Stimulated activated memory B cell treated with anti-CD40 and anti-IgM and Interleukin-4, amounts not matched to agents 10 μg/mL and 1 μg/mL and 100 μg/mL, for 72 hours (primary cell): ENCODE measurements at regions not wholly inside any gene's neighbourhood (a gene's known extent, or its start where the extent isn't known, plus 50 kb on each side); places are given as distances from the start of the nearest gene placed in this dataset.

Source experiments
- ATAC-seq: fragments of 150-1000 bp; cut with Tn5 transposase; 2 replicates; pipeline ENCODE4 v1.10.0; 2021
- H3K27ac Mint-ChIP-seq: one replicate; pipeline ENCODE4 v1.8.0; 2022; ENCODE audit warnings: mild to moderate bottlenecking, mixed read lengths
- H3K27me3 Mint-ChIP-seq: one replicate; pipeline ENCODE4 v1.8.0; 2022; ENCODE audit warnings: mixed read lengths
- H3K36me3 Mint-ChIP-seq: one replicate; pipeline ENCODE4 v1.8.0; 2022; ENCODE audit warnings: mixed read lengths
- H3K4me1 Mint-ChIP-seq: one replicate; pipeline ENCODE4 v1.8.0; 2022; ENCODE audit warnings: mixed read lengths
- H3K4me3 Mint-ChIP-seq: one replicate; pipeline ENCODE4 v1.8.0; 2022; ENCODE audit warnings: mild to moderate bottlenecking, moderate library complexity, mixed read lengths
- H3K9me3 Mint-ChIP-seq: one replicate; pipeline ENCODE4 v1.8.0; 2022; ENCODE audit warnings: mixed read lengths

GRCh38 chr9:107141967-107142366 is 141.1 kb upstream of the RAD23B start:
- H3K27me3 Mint-ChIP-seq = peaks cover 28% of the 10 kb centered on the region
- no peak overlapping the region for H3K27ac Mint-ChIP-seq
- no peak for ATAC-seq
- H3K4me3 Mint-ChIP-seq = no peak overlapping the region
- no peaks in the 10 kb centered on the region for H3K4me1 Mint-ChIP-seq
- no peaks in the 10 kb centered on the region for H3K9me3 Mint-ChIP-seq
- no peaks in the 10 kb centered on the region for H3K36me3 Mint-ChIP-seq

DNA sequence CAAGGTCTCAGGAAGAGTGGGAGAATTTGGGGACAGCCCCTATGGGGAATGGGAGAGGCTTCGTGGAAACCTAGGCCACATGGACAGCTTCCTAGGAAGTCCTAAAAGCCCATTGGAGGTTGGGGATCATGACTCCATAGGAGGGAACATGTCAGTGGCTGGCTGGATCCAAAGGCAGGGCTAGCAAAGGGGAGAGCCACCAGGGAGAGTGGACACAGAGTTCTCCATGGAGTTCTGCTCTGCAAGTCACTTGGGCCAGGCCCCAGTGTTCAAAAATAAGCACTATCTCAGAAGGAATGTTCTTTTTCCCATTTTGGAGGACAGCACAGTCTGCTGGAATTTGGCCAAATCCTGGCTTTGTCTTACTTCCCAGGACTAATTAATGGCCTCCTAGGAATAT is 140.6 kb upstream of the RAD23B start:
- Mint-ChIP-seq H3K4me1 (no peaks in the 10 kb centered on the region), H3K4me3 (no peak overlapping the region), H3K27ac (no peak overlapping the region), H3K9me3 (no peaks in the 10 kb centered on the region), H3K36me3 (no peaks in the 10 kb centered on the region), H3K27me3 (peaks cover 25% of the 10 kb centered on the region)
- ATAC-seq = no peak

- no peak overlapping the region for H3K4me3 Mint-ChIP-seq
- H3K9me3 Mint-ChIP-seq = no peaks in the 10 kb centered on the region
- H3K27me3 Mint-ChIP-seq = peaks cover 25% of the 10 kb centered on the region
- no peak overlapping the region for H3K27ac Mint-ChIP-seq
- ATAC-seq = no peak
- no peaks in the 10 kb centered on the region for H3K4me1 Mint-ChIP-seq
- H3K36me3 Mint-ChIP-seq = no peaks in the 10 kb centered on the region
Measured at GRCh38 chr9:107142896-107143603, 140.0 kb upstream of the RAD23B start.

DNA sequence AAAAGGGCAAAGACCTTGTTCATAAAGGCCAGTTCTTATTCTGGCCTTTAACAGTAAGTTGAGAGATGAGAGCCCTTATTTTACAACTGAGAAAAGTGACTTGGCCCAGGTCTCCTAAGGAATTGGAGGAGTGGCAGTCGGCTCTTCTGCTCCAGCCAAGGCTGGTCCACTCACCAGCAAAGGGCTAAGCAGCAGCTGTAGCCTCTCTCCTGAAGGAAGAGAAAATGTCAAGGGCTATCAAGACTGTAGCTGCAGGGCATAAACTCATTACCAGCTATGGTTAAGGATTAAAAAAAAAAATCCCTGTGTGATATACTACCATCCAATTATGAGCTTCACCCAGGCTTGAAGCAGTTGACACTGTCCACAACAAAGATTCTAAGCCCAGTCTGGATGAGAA is 138.6 kb upstream of the RAD23B start:
- Mint-ChIP-seq H3K27ac (no peak overlapping the region), H3K9me3 (no peaks in the 10 kb centered on the region), H3K4me3 (no peak overlapping the region), H3K4me1 (no peaks in the 10 kb centered on the region), H3K36me3 (no peaks in the 10 kb centered on the region), H3K27me3 (peaks cover 25% of the 10 kb centered on the region)
- no peak for ATAC-seq

- H3K36me3 Mint-ChIP-seq = no peaks in the 10 kb centered on the region
- peaks cover 25% of the 10 kb centered on the region for H3K27me3 Mint-ChIP-seq
- peaks cover 7% of the 10 kb centered on the region for H3K9me3 Mint-ChIP-seq
- H3K27ac Mint-ChIP-seq = no peak overlapping the region
- ATAC-seq = no peak
- H3K4me1 Mint-ChIP-seq = no peaks in the 10 kb centered on the region
- no peak overlapping the region for H3K4me3 Mint-ChIP-seq
Measured at GRCh38 chr9:107147134-107147533, 135.9 kb upstream of the RAD23B start.

DNA sequence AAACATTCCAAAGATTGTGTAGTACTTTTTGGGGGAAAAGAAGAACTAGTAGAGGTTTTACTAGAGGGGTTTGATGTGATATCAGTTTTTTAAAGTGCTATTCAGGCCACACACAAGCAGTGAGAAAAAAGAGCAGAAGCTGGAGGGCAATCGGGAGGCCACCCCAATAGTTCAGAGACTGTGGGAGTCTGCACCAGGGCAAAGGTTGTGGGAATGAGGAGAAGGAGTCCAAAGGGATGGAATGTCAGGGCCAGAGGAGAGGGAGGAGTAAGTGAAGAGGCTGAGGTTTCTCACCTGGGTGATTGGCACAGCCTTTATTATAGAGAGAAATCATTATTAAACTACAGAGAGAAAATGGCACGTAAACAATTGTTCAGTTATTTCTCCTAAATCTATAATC is 134.9 kb upstream of the RAD23B start:
- Mint-ChIP-seq H3K9me3 (peaks cover 7% of the 10 kb centered on the region), H3K36me3 (no peaks in the 10 kb centered on the region), H3K27ac (no peak overlapping the region), H3K4me1 (no peaks in the 10 kb centered on the region), H3K4me3 (no peak overlapping the region), H3K27me3 (peaks cover 20% of the 10 kb centered on the region)
- ATAC-seq = no peak

DNA sequence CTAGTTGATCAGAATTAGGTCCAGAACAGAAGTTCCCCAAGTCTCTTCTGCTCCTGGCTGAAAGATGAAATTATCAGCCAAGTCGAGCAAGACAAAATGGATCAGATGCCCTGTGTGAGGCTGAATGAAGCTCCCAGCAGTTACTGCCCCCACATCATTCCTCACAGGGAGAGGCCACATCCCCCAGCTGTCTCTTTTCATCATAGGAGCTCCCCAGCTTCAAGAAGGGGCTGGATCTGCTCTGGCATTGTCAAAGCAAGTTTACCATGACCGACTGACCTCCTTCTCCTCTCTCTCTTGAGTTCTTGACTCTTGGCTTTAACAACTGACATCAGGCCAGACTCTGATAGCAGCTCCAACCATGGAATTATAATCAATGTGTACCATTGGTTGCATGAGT is 133.3 kb upstream of the RAD23B start:
- Mint-ChIP-seq H3K4me3 (no peak overlapping the region), H3K4me1 (no peaks in the 10 kb centered on the region), H3K27ac (no peak overlapping the region), H3K27me3 (peaks cover 20% of the 10 kb centered on the region), H3K36me3 (no peaks in the 10 kb centered on the region), H3K9me3 (peaks cover 7% of the 10 kb centered on the region)
- no peak for ATAC-seq

- Mint-ChIP-seq H3K9me3 (peaks cover 7% of the 10 kb centered on the region), H3K4me1 (no peaks in the 10 kb centered on the region), H3K27ac (no peak overlapping the region), H3K36me3 (no peaks in the 10 kb centered on the region), H3K4me3 (no peak overlapping the region), H3K27me3 (peaks cover 35% of the 10 kb centered on the region)
- ATAC-seq = no peak
Measured at GRCh38 chr9:107153336-107153735, 129.7 kb upstream of the RAD23B start.

GRCh38 chr9:107154291-107154690 is 128.8 kb upstream of the RAD23B start:
- H3K9me3 Mint-ChIP-seq = peaks cover 7% of the 10 kb centered on the region
- H3K27ac Mint-ChIP-seq = no peak overlapping the region
- H3K4me3 Mint-ChIP-seq = no peak overlapping the region
- no peaks in the 10 kb centered on the region for H3K4me1 Mint-ChIP-seq
- peaks cover 27% of the 10 kb centered on the region for H3K27me3 Mint-ChIP-seq
- ATAC-seq = no peak
- no peaks in the 10 kb centered on the region for H3K36me3 Mint-ChIP-seq

GRCh38 chr9:107154766-107155165 is 128.3 kb upstream of the RAD23B start:
- H3K4me1 Mint-ChIP-seq = no peaks in the 10 kb centered on the region
- peaks cover 7% of the 10 kb centered on the region for H3K9me3 Mint-ChIP-seq
- no peak for ATAC-seq
- no peaks in the 10 kb centered on the region for H3K36me3 Mint-ChIP-seq
- H3K4me3 Mint-ChIP-seq = no peak overlapping the region
- H3K27me3 Mint-ChIP-seq = peaks cover 22% of the 10 kb centered on the region
- H3K27ac Mint-ChIP-seq = no peak overlapping the region

- Mint-ChIP-seq H3K4me3 (no peak overlapping the region), H3K27ac (no peak overlapping the region), H3K36me3 (no peaks in the 10 kb centered on the region), H3K4me1 (no peaks in the 10 kb centered on the region), H3K27me3 (peaks cover 17% of the 10 kb centered on the region), H3K9me3 (peaks cover 4% of the 10 kb centered on the region)
- ATAC-seq = no peak
Measured at GRCh38 chr9:107155244-107155817, 127.7 kb upstream of the RAD23B start.

- Mint-ChIP-seq H3K27me3 (peaks cover 14% of the 10 kb centered on the region), H3K4me1 (no peaks in the 10 kb centered on the region), H3K36me3 (no peaks in the 10 kb centered on the region), H3K4me3 (no peak overlapping the region), H3K27ac (no peak overlapping the region), H3K9me3 (no peaks in the 10 kb centered on the region)
- peak; percentile 58 for ATAC-seq
Measured at GRCh38 chr9:107158321-107158720, 124.8 kb upstream of the RAD23B start.

- peaks cover 14% of the 10 kb centered on the region for H3K27me3 Mint-ChIP-seq
- ATAC-seq = no peak
- H3K4me3 Mint-ChIP-seq = no peak overlapping the region
- no peaks in the 10 kb centered on the region for H3K9me3 Mint-ChIP-seq
- H3K4me1 Mint-ChIP-seq = no peaks in the 10 kb centered on the region
- no peak overlapping the region for H3K27ac Mint-ChIP-seq
- no peaks in the 10 kb centered on the region for H3K36me3 Mint-ChIP-seq
Measured at GRCh38 chr9:107161338-107161737, 121.7 kb upstream of the RAD23B start.

DNA sequence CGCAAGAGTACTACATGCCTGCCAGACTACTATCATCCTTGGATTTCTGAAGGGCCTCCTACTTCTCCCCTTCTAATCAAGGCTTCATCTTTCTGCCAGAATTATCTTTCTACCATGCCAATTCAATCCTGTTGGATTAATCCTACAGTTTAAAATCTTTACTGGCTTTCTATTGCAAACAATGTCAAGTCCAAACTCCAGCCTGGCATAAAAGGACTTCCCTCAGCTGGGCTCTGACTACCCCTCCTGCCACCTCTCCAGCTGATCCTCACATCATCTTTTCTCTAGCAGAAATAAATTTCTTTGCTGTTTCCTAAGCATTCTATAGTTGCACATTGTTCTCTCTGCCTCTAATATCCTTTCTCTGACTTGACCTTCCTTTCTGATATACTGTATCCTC is 119.7 kb upstream of the RAD23B start:
- no peaks in the 10 kb centered on the region for H3K36me3 Mint-ChIP-seq
- no peak overlapping the region for H3K27ac Mint-ChIP-seq
- H3K27me3 Mint-ChIP-seq = no peaks in the 10 kb centered on the region
- no peak overlapping the region for H3K4me3 Mint-ChIP-seq
- no peaks in the 10 kb centered on the region for H3K4me1 Mint-ChIP-seq
- no peak for ATAC-seq
- no peaks in the 10 kb centered on the region for H3K9me3 Mint-ChIP-seq

GRCh38 chr9:107169796-107170195 is 113.3 kb upstream of the RAD23B start:
- no peaks in the 10 kb centered on the region for H3K36me3 Mint-ChIP-seq
- H3K27me3 Mint-ChIP-seq = peaks cover 15% of the 10 kb centered on the region
- H3K4me3 Mint-ChIP-seq = no peak overlapping the region
- no peak for ATAC-seq
- H3K27ac Mint-ChIP-seq = no peak overlapping the region
- peaks cover 13% of the 10 kb centered on the region for H3K4me1 Mint-ChIP-seq
- no peaks in the 10 kb centered on the region for H3K9me3 Mint-ChIP-seq

GRCh38 chr9:107170801-107171200 is 112.3 kb upstream of the RAD23B start:
- H3K27me3 Mint-ChIP-seq = peaks cover 16% of the 10 kb centered on the region
- ATAC-seq = no peak
- peaks cover 13% of the 10 kb centered on the region for H3K4me1 Mint-ChIP-seq
- no peak overlapping the region for H3K4me3 Mint-ChIP-seq
- no peak overlapping the region for H3K27ac Mint-ChIP-seq
- no peaks in the 10 kb centered on the region for H3K9me3 Mint-ChIP-seq
- H3K36me3 Mint-ChIP-seq = no peaks in the 10 kb centered on the region
